ENCODE measurements at regions not wholly inside any gene's neighbourhood (a gene's known extent, or its start where the extent isn't known, plus 50 kb on each side); places are given as distances from the start of the nearest gene placed in this dataset.

DNA sequence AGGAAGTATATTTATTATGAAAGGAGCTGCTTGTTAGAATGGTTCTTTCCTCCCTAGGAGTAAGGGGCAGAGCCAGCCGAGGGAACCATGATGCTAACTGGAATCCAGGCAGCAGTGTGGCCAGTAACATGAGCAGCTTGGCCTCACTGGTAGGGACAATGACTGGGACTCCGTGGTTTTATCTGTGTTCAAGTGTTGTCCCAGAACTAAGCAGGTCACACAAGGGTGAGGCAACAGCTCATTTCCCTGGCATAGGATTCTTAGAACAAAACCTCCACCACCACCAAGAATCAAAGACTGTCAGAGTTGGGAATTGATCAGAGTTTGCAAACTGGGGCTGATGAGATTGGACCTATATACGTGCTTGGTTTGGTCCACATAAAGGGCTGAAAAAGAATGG, 138.9 kb upstream of the COBL start:
- TF ChIP-seq, protein P1, sequence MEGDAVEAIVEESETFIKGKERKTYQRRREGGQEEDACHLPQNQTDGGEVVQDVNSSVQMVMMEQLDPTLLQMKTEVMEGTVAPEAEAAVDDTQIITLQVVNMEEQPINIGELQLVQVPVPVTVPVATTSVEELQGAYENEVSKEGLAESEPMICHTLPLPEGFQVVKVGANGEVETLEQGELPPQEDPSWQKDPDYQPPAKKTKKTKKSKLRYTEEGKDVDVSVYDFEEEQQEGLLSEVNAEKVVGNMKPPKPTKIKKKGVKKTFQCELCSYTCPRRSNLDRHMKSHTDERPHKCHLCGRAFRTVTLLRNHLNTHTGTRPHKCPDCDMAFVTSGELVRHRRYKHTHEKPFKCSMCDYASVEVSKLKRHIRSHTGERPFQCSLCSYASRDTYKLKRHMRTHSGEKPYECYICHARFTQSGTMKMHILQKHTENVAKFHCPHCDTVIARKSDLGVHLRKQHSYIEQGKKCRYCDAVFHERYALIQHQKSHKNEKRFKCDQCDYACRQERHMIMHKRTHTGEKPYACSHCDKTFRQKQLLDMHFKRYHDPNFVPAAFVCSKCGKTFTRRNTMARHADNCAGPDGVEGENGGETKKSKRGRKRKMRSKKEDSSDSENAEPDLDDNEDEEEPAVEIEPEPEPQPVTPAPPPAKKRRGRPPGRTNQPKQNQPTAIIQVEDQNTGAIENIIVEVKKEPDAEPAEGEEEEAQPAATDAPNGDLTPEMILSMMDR (IDR thresholded peaks at IDR 0.05; ENCODE audit: low read length) = no peak
- TF ChIP-seq EZH2 (IDR thresholded peaks at IDR 0.05; ENCODE audit: borderline replicate concordance, low read length) = no peak

All from OCI-LY1 (cell line).